WTC11 (cell line): ENCODE measurements at regions not wholly inside any gene's neighbourhood (a gene's known extent, or its start where the extent isn't known, plus 50 kb on each side); places are given as distances from the start of the nearest gene placed in this dataset.

Experiments
- ATAC-seq: fragments of 200-7000 bp; cut with Tn5 transposase; 2 replicates; pipeline ENCODE4 v1.10.0; 2021; ENCODE audit warnings: mild to moderate bottlenecking, moderate library complexity
- CTCF ChIA-PET: fragments of 300-600 bp; sonication (Branson Sonifier 250); formaldehyde crosslinking; loops from one replicate; lab custom pipeline; 2021; ENCODE audit warnings: antibody characterized with exemption; lab: Charles Lee
- POLR2A ChIA-PET: fragments of 350-600 bp; sonication (Branson Sonifier 250); formaldehyde crosslinking; loops from one replicate; lab custom pipeline; 2021; ENCODE audit warnings: antibody characterized with exemption; lab: Charles Lee
- DNase-seq: peaks from one replicate; pipeline ENCODE4 v3.0.0; 2021; ENCODE audit warnings: low spot score
- H3K27ac Mint-ChIP-seq: 2 replicates; pipeline ENCODE4 v1.8.0; 2021; ENCODE audit warnings: mixed read lengths
- H3K27me3 Mint-ChIP-seq: 2 replicates; pipeline ENCODE4 v1.8.0; 2021; ENCODE audit warnings: low read depth, mild to moderate bottlenecking, moderate library complexity, mixed read lengths
- H3K36me3 Mint-ChIP-seq: 2 replicates; pipeline ENCODE4 v1.8.0; 2021; ENCODE audit warnings: mixed read lengths
- H3K4me1 Mint-ChIP-seq: 2 replicates; pipeline ENCODE4 v1.8.0; 2022; ENCODE audit warnings: mixed read lengths
- H3K4me3 Mint-ChIP-seq: 2 replicates; pipeline ENCODE4 v1.8.0; 2021; ENCODE audit warnings: mild to moderate bottlenecking, moderate library complexity, mixed read lengths
- H3K9me3 Mint-ChIP-seq: 2 replicates; pipeline ENCODE4 v1.8.0; 2021; ENCODE audit warnings: mixed read lengths
- ATF2 ChIP-seq: sonication (generic); formaldehyde crosslinking; IDR thresholded peaks from 2 replicates; pipeline ENCODE4 v1.8.1; 2022; ENCODE audit warnings: low read depth, missing genetic modification reagents, borderline replicate concordance
- ATF6 ChIP-seq: sonication (generic); formaldehyde crosslinking; IDR thresholded peaks from 2 replicates; pipeline ENCODE4 v1.8.1; 2023; ENCODE audit warnings: mild to moderate bottlenecking, missing genetic modification reagents
- CBFB ChIP-seq: sonication (generic); formaldehyde crosslinking; IDR thresholded peaks from 2 replicates; pipeline ENCODE4 v1.8.1; 2022; ENCODE audit warnings: mild to moderate bottlenecking, low read depth, missing genetic modification reagents
- E2F4 ChIP-seq: sonication (generic); formaldehyde crosslinking; IDR thresholded peaks from 2 replicates; pipeline ENCODE4 v1.8.1; 2022; ENCODE audit warnings: low read depth, mild to moderate bottlenecking, moderate library complexity, missing genetic modification reagents, borderline replicate concordance
- ESRRA ChIP-seq: sonication (generic); formaldehyde crosslinking; IDR thresholded peaks from 2 replicates; pipeline ENCODE4 v1.8.1; 2022; ENCODE audit warnings: mild to moderate bottlenecking, missing genetic modification reagents, borderline replicate concordance
- ETV6 ChIP-seq: sonication (generic); formaldehyde crosslinking; IDR thresholded peaks from 2 replicates; pipeline ENCODE4 v1.8.1; 2022; ENCODE audit warnings: mild to moderate bottlenecking, missing genetic modification reagents
- GRHL2 ChIP-seq: fragments of 250-450 bp; sonication (Bioruptor Pico); IDR thresholded peaks from 2 replicates; pipeline ENCODE4 v1.8.0; 2022; ENCODE audit warnings: mild to moderate bottlenecking, moderate library complexity; ENCODE audit not compliant: insufficient replicate concordance, severe bottlenecking
- HMGA2 ChIP-seq: fragments of 250-450 bp; sonication (Bioruptor Pico); IDR thresholded peaks from 2 replicates; pipeline ENCODE4 v1.4.0; 2021; ENCODE audit warnings: mild to moderate bottlenecking, moderate library complexity
- JAZF1 ChIP-seq: fragments of 250-450 bp; sonication (Bioruptor Pico); IDR thresholded peaks from 2 replicates; pipeline ENCODE4 v1.9.0; 2021; ENCODE audit warnings: moderate library complexity, mild to moderate bottlenecking, inconsistent platforms
- MXD4 ChIP-seq: fragments of 250-450 bp; sonication (Bioruptor Pico); IDR thresholded peaks from 2 replicates; pipeline ENCODE4 v1.8.0; 2021; ENCODE audit warnings: mild to moderate bottlenecking, moderate library complexity, borderline replicate concordance
- NR1H2 ChIP-seq: sonication (generic); formaldehyde crosslinking; IDR thresholded peaks from 2 replicates; pipeline ENCODE4 v1.9.0; 2021; ENCODE audit warnings: mild to moderate bottlenecking, moderate library complexity, missing genetic modification reagents
- RORB ChIP-seq: fragments of 250-450 bp; sonication (Bioruptor Pico); IDR thresholded peaks from 2 replicates; pipeline ENCODE4 v1.9.0; 2021; ENCODE audit warnings: mild to moderate bottlenecking
- SOX15 ChIP-seq: fragments of 250-450 bp; sonication (Bioruptor Pico); IDR thresholded peaks from 2 replicates; pipeline ENCODE4 v1.9.0; 2021; ENCODE audit warnings: mild to moderate bottlenecking
- STAT6 ChIP-seq: sonication (generic); formaldehyde crosslinking; conservative IDR thresholded peaks from 2 replicates; pipeline ENCODE4 v1.8.1; 2023; ENCODE audit warnings: mild to moderate bottlenecking, low read depth, missing genetic modification reagents, moderate library complexity
- ZNF232 ChIP-seq: sonication (generic); formaldehyde crosslinking; IDR thresholded peaks from 2 replicates; pipeline ENCODE4 v1.8.0; 2022; ENCODE audit warnings: mild to moderate bottlenecking, missing genetic modification reagents
- ZNF317 ChIP-seq: sonication (generic); formaldehyde crosslinking; IDR thresholded peaks from 2 replicates; pipeline ENCODE4 v1.8.1; 2023; ENCODE audit warnings: low read depth, mild to moderate bottlenecking, moderate library complexity, missing genetic modification reagents, borderline replicate concordance
- TF ChIP-seq, protein P1 (sequence below): sonication (generic); formaldehyde crosslinking; IDR thresholded peaks from 2 replicates; pipeline ENCODE4 v1.8.0; 2022; ENCODE audit warnings: mild to moderate bottlenecking, missing genetic modification reagents

DNA sequence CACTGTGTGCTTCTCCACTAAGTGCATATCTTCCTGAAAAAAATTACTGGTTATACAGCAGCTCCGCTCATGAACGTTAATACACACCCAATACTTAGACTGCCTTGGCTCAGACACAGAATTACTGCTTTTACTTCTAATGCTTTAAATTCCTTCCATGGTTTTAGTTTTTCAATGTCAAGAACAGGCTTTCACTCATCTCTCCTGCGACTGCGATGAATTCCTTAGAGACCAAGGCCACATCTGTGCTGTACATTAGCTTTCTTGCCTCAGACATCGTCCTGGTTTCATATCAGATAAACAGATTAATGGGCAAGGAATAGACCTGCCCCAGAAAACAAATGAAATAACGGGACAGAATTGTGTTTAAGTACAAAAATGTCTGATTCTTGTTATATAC is 120.2 kb downstream of the CYP26A1 start:
- Mint-ChIP-seq H3K27ac (no peak overlapping the region), H3K4me1 (peaks cover 29% of the 10 kb centered on the region), H3K4me3 (no peak overlapping the region), H3K27me3 (no peaks in the 10 kb centered on the region), H3K9me3 (no peaks in the 10 kb centered on the region), H3K36me3 (no peaks in the 10 kb centered on the region)
- ATAC-seq: no peak
- DNase-seq: no peak
- ChIA-PET CTCF (no interaction called here), POLR2A (no interaction called here)
- TF ChIP-seq SOX15: no peak
- no peak for TF ChIP-seq ETV6 (CRISPR knock-in tag)
- TF ChIP-seq ZNF317 (CRISPR knock-in tag): no peak
- no peak for TF ChIP-seq ATF2
- TF ChIP-seq GRHL2 (CRISPR knock-in tag): no peak

DNA sequence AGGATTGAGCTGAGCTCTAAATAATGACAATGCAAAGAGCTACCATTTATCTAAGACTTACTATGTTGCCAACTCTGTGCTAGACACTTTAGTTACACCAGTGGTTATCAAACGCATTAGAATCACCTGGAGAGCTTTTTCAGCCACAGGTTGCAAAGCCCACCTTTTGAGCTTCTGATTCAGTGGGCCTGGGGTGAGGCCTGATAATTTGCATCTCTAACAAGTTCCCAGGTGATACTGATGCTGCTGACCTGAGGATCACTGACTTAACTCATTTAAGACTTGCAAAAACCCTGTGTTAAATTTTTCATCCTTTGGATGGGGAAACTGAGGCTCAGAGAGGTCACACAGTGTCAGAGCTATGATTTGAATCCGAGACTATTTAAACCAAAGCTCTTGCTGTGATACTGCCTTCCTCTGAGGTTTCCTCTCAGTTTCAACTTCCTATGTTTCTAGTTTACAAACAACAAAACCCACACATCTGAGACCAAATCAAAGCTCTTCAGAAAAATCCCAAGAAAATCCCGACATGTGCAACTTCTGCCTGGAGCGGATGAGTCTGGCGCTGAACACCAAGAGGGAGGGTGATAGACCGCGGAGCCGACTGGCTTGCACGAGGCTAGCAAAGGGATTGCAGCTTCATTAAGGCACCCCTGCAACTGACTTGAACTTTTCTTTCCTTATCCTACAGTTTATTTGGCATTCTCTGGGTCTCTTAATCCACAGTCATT is 124.9 kb downstream of the CYP26A1 start:
- no peak for DNase-seq
- no peak for TF ChIP-seq STAT6
- TF ChIP-seq, protein P1, sequence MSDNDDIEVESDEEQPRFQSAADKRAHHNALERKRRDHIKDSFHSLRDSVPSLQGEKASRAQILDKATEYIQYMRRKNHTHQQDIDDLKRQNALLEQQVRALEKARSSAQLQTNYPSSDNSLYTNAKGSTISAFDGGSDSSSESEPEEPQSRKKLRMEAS: 0 out of 2 replicates have a peak, but pooled peaks have one; percentile 28
- ChIA-PET CTCF (interaction anchor here (0.6 to 2.0 kb wide), 6 partner anchors 24 to 499 kb away, joined by 3 to 10 read pairs (median 4); no protein-coding TSS in a partner anchor), POLR2A (interaction anchor here (0.6 to 1.3 kb wide), 3 partner anchors 9 to 74 kb away, joined by 3 to 5 read pairs (median 5); no protein-coding TSS in a partner anchor)
- H3K27ac Mint-ChIP-seq: peak overlapping the region; percentile 88
- no peaks in the 10 kb centered on the region for H3K36me3 Mint-ChIP-seq
- ATAC-seq: peak; percentile 79
- H3K4me1 Mint-ChIP-seq: peaks cover 25% of the 10 kb centered on the region
- no peak overlapping the region for H3K4me3 Mint-ChIP-seq
- no peaks in the 10 kb centered on the region for H3K9me3 Mint-ChIP-seq
- no peaks in the 10 kb centered on the region for H3K27me3 Mint-ChIP-seq

DNA sequence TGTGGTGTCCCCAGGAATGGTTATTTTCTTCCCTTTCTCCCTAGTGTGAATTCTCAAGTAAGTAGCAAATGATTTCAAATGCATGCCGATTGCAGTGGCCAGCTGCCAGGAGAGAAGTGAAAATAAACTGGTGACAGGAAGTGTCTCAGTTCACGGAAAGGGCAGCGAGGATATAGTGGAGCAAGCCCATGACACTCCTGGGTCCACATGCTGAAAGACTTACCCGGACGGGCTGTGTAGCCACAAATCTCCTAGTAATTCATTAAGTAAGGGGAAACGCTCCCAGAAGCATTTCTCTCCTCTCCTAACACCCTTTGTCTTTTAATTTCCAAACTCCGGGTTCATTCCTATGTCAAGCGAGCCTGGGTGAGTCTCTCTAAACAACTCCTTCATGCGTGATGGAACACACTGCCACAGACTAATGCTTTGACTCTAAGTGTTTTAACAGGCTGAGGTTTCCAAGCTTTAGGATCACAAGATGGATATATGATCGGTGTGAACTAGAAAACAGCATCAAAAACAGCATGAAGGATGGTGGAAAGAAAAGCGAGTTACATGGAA is 125.6 kb downstream of the CYP26A1 start:
- Mint-ChIP-seq H3K36me3 (no peaks in the 10 kb centered on the region), H3K4me1 (peaks cover 24% of the 10 kb centered on the region), H3K4me3 (no peak overlapping the region)
- DNase-seq: no peak
- CTCF ChIA-PET: interaction anchor here (0.6 to 2.0 kb wide), 3 partner anchors 25 to 498 kb away, joined by 4 to 10 read pairs (median 4); no protein-coding TSS in a partner anchor
- TF ChIP-seq ESRRA (CRISPR knock-in tag) (no peak), E2F4 (no peak), ATF6 (CRISPR knock-in tag) (no peak), RORB (CRISPR knock-in tag) (no peak), HMGA2 (CRISPR knock-in tag) (no peak), CBFB (no peak), ZNF232 (CRISPR knock-in tag) (no peak), JAZF1 (no peak), NR1H2 (CRISPR knock-in tag) (no peak), MXD4 (CRISPR knock-in tag) (no peak)
- TF ChIP-seq, all 79 proteins: peak for 0
- no peaks in the 10 kb centered on the region for H3K9me3 Mint-ChIP-seq
- peak overlapping the region; percentile 88 for H3K27ac Mint-ChIP-seq
- POLR2A ChIA-PET: interaction anchor here (1.1 to 1.3 kb wide), 2 partner anchors 9 to 73 kb away, joined by 3 to 5 read pairs; no protein-coding TSS in a partner anchor
- ATAC-seq: peak; percentile 56
- H3K27me3 Mint-ChIP-seq: no peaks in the 10 kb centered on the region
